GM23248 (cell line): ENCODE measurements at regions not wholly inside any gene's neighbourhood (a gene's known extent, or its start where the extent isn't known, plus 50 kb on each side); places are given as distances from the start of the nearest gene placed in this dataset.

Experiments
- EZH2 ChIP-seq: fragments of 200-600 bp; sonication (generic); IDR thresholded peaks from 2 replicates; pipeline ENCODE4 v1.6.1; 2018; ENCODE audit warnings: antibody characterized with exemption, mild to moderate bottlenecking; ENCODE audit not compliant: insufficient read depth, poor library complexity, severe bottlenecking
- EZH2phosphoT487 ChIP-seq: fragments of 200-600 bp; sonication (generic); IDR thresholded peaks from 2 replicates; pipeline ENCODE4 v1.6.1; 2018; ENCODE audit warnings: antibody characterized with exemption, moderate library complexity, mild to moderate bottlenecking, low read depth; ENCODE audit not compliant: insufficient read depth

- TF ChIP-seq EZH2phosphoT487 (no peak), EZH2 (no peak)
These were observed 195.0 kb upstream of the RAB6C start for GRCh38 chr2:129784486-129784885.
